ENCODE measurements at regions not wholly inside any gene's neighbourhood (a gene's known extent, or its start where the extent isn't known, plus 50 kb on each side); places are given as distances from the start of the nearest gene placed in this dataset.
A peak's percentile ranks its signal among the peaks of the same experiment; 100 is the strongest.

DNA sequence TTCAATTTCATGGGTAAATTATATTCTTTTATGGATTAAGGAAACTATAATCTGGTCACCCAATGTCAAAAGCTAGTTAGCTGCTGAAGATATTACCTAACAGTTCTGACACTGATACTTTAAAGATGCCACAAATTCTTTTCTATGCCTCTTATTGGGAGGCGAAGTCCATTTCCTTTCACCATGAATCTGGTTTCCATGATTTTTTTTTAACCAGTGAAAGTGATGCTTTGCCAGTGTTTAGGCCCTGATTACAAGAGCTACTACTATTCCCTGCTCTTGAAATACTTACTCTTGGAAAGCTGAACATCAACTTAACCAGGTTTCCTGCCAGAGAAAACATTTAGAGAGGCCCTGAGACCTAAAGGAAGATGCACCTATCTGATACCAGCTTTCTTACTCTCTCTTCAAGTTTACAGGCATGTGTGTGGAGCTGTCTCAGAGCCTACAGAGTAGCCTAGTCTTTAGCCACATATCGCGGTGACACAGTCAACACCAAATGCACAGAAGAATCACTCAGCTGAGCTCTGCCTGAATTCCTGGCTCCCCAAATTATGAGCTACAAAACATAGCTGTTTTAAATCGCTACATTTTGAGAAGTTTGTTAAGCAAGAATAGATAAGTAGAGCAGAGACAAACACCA lies 1280.8 kb downstream of the PCDH7 start:
- ChIA-PET POLR2A (no interaction called here), CTCF (no interaction called here)
- 74% methylated on average over 4 of the region's 4 CpGs for WGBS (ENCODE audit: missing lambda C conversion rate)
- H3K4me3 ChIP-seq = peak overlapping the region; percentile 25; the same call in 1 of the 3 replicates
- H3K27ac ChIP-seq = peak overlapping the region; percentile 62 to 75
- no peak for FAIRE-seq
- H3K4me1 ChIP-seq = peaks cover 25% of the 10 kb centered on the region
- ATAC-seq = no peak
- no peaks in the 10 kb centered on the region for H3K9me3 ChIP-seq
- TF ChIP-seq, protein P1, sequence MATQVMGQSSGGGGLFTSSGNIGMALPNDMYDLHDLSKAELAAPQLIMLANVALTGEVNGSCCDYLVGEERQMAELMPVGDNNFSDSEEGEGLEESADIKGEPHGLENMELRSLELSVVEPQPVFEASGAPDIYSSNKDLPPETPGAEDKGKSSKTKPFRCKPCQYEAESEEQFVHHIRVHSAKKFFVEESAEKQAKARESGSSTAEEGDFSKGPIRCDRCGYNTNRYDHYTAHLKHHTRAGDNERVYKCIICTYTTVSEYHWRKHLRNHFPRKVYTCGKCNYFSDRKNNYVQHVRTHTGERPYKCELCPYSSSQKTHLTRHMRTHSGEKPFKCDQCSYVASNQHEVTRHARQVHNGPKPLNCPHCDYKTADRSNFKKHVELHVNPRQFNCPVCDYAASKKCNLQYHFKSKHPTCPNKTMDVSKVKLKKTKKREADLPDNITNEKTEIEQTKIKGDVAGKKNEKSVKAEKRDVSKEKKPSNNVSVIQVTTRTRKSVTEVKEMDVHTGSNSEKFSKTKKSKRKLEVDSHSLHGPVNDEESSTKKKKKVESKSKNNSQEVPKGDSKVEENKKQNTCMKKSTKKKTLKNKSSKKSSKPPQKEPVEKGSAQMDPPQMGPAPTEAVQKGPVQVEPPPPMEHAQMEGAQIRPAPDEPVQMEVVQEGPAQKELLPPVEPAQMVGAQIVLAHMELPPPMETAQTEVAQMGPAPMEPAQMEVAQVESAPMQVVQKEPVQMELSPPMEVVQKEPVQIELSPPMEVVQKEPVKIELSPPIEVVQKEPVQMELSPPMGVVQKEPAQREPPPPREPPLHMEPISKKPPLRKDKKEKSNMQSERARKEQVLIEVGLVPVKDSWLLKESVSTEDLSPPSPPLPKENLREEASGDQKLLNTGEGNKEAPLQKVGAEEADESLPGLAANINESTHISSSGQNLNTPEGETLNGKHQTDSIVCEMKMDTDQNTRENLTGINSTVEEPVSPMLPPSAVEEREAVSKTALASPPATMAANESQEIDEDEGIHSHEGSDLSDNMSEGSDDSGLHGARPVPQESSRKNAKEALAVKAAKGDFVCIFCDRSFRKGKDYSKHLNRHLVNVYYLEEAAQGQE (IDR thresholded peaks at IDR 0.05) = no peak
- TF ChIP-seq ZC3H11A (IDR thresholded peaks at IDR 0.05) = no peak
- no peak for TF ChIP-seq RARB (CRISPR knock-in tag; IDR thresholded peaks at IDR 0.05)
- TF ChIP-seq HOXA7 (CRISPR knock-in tag; IDR thresholded peaks at IDR 0.05) = no peak
- no peak for TF ChIP-seq SREBF2 (IDR thresholded peaks at IDR 0.05)
- no peak for TF ChIP-seq CBX2 (IDR thresholded peaks at IDR 0.05; ENCODE audit: borderline replicate concordance, low read depth)
- TF ChIP-seq, protein P2, sequence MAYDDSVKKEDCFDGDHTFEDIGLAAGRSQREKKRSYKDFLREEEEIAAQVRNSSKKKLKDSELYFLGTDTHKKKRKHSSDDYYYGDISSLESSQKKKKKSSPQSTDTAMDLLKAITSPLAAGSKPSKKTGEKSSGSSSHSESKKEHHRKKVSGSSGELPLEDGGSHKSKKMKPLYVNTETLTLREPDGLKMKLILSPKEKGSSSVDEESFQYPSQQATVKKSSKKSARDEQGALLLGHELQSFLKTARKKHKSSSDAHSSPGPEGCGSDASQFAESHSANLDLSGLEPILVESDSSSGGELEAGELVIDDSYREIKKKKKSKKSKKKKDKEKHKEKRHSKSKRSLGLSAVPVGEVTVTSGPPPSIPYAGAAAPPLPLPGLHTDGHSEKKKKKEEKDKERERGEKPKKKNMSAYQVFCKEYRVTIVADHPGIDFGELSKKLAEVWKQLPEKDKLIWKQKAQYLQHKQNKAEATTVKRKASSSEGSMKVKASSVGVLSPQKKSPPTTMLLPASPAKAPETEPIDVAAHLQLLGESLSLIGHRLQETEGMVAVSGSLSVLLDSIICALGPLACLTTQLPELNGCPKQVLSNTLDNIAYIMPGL (CRISPR knock-in tag; IDR thresholded peaks at IDR 0.05; ENCODE audit: borderline replicate concordance) = no peak
- TF ChIP-seq HOXB13 (CRISPR knock-in tag; IDR thresholded peaks at IDR 0.05; ENCODE audit: low read depth) = no peak
- TF ChIP-seq, protein P3, sequence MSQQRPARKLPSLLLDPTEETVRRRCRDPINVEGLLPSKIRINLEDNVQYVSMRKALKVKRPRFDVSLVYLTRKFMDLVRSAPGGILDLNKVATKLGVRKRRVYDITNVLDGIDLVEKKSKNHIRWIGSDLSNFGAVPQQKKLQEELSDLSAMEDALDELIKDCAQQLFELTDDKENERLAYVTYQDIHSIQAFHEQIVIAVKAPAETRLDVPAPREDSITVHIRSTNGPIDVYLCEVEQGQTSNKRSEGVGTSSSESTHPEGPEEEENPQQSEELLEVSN (IDR thresholded peaks at IDR 0.05; ENCODE audit: borderline replicate concordance, low read depth) = no peak
- no peak for TF ChIP-seq POLR2AphosphoS2 (conservative IDR thresholded peaks at IDR 0.05; ENCODE audit: low read length)
- TF ChIP-seq, protein P4, sequence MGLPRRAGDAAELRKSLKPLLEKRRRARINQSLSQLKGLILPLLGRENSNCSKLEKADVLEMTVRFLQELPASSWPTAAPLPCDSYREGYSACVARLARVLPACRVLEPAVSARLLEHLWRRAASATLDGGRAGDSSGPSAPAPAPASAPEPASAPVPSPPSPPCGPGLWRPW (IDR thresholded peaks at IDR 0.05) = no peak
- TF ChIP-seq, protein P5, sequence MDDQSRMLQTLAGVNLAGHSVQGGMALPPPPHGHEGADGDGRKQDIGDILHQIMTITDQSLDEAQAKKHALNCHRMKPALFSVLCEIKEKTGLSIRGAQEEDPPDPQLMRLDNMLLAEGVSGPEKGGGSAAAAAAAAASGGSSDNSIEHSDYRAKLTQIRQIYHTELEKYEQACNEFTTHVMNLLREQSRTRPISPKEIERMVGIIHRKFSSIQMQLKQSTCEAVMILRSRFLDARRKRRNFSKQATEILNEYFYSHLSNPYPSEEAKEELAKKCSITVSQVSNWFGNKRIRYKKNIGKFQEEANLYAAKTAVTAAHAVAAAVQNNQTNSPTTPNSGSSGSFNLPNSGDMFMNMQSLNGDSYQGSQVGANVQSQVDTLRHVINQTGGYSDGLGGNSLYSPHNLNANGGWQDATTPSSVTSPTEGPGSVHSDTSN (IDR thresholded peaks at IDR 0.05) = no peak
- no peak for TF ChIP-seq CHD2 (IDR thresholded peaks at IDR 0.05; ENCODE audit: low read length, partially characterized antibody)
- TF ChIP-seq JUNB (IDR thresholded peaks at IDR 0.05) = no peak
- no peak for TF ChIP-seq HOXB5 (CRISPR knock-in tag; IDR thresholded peaks at IDR 0.05)
- TF ChIP-seq FOSL2 (IDR thresholded peaks at IDR 0.05) = no peak
- TF ChIP-seq FOSL2 (CRISPR knock-in tag; IDR thresholded peaks at IDR 0.05) = no peak
- no peak for DNase-seq (ENCODE audit: low read depth in 1 of 2, low spot score in 1 of 2)
- peak overlapping the region; percentile 79 for H3K4me2 ChIP-seq

DNA sequence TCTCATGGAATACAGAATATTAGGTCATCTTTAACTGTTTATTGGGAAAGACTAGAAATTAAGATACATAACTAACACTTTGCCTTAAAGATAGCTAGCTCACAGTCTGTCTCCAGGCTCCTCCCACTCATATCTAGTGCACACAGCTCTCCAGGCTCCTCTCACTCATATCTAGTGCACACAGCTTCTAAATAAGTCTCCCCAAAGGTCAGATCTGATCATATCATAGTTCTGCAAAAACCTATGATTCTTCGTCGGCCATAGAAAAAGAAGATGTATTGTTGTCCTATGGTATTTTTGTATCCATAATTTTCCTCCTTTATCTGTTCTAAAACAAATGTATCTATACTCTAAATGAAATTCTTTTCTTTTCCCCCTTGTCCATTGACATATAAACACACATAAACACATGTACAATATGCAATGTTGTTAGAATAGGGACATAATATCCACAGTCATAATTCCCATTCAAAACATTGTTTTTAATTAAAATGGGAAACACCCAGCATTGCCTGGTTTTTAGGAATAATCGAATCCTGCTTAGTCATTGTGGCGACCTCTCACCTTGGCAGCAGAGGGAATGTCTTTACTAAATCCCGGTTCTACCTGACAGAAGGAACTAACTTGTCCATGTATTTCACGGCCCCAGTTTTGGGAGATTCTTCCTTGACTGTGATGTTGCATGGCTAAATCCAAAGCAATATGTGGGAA lies 1282.0 kb downstream of the PCDH7 start:
- CTCF ChIA-PET = no interaction called here
- FAIRE-seq = no peak
- Histone ChIP-seq H3K27ac (peak overlapping the region; percentile 74 to 81), H3K4me3 (peak overlapping the region; percentile 25; the same call in 1 of the 3 replicates), H3K4me2 (peak overlapping the region; percentile 79), H3K4me1 (peaks cover 25% of the 10 kb centered on the region), H3K9me3 (no peaks in the 10 kb centered on the region)
- 21% methylated on average over 6 of the region's 6 CpGs for WGBS (ENCODE audit: missing lambda C conversion rate)
- DNase-seq (ENCODE audit: low read depth in 1 of 2, low spot score in 1 of 2) = no peak
- POLR2A ChIA-PET = no interaction called here
- peak; percentile 82 for ATAC-seq
- TF ChIP-seq, protein P5 (IDR thresholded peaks at IDR 0.05) = no peak
- TF ChIP-seq MAFK (IDR thresholded peaks at IDR 0.05; ENCODE audit: partially characterized antibody) = peak; percentile 47
- no peak for TF ChIP-seq FOSB (CRISPR knock-in tag; IDR thresholded peaks at IDR 0.05)
